ENCODE measurements at regions not wholly inside any gene's neighbourhood (a gene's known extent, or its start where the extent isn't known, plus 50 kb on each side); places are given as distances from the start of the nearest gene placed in this dataset.

- TF ChIP-seq GABPA (IDR thresholded peaks at IDR 0.05; ENCODE audit: low read depth) (no peak), REST (IDR thresholded peaks at IDR 0.05; ENCODE audit: insufficient replicate concordance, low read depth) (no peak), POLR2AphosphoS5 (IDR thresholded peaks at IDR 0.05; ENCODE audit: low read depth) (no peak), CTCF (IDR thresholded peaks at IDR 0.05; ENCODE audit: insufficient read depth, low read length) (no peak)
Observed at GRCh38 chr9:135288054-135288453, 191.5 kb upstream of the PPP1R26 start.
